ENCODE measurements at regions not wholly inside any gene's neighbourhood (a gene's known extent, or its start where the extent isn't known, plus 50 kb on each side); places are given as distances from the start of the nearest gene placed in this dataset.

DNA sequence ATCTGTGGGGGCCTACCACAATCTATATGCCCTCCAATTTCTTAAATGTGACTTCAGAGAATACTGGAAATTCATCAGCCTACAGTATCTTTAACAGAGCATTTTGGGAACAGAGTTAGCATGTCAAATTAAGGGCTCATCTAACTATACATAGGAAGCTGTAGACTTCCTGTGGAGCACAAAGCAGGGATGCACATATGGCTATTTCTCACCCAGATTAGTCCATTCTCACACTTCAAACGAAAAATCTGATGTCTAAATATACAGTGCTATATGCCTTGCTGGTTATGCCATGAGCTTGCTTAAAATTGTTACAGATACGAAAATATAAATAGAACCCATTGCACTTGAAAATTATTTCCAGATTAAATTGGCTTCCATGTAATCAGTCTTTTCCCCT is 1922.8 kb downstream of the MRPL39 start:
- TF ChIP-seq ZBTB21 (tag by site-specific recombination; IDR thresholded peaks at IDR 0.05) (no peak), CTCF (tag by site-specific recombination; IDR thresholded peaks at IDR 0.05) (no peak), ZBTB49 (tag by site-specific recombination; IDR thresholded peaks at IDR 0.05; ENCODE audit: low read depth) (no peak), ZNF311 (tag by site-specific recombination; IDR thresholded peaks at IDR 0.05; ENCODE audit: borderline replicate concordance) (no peak), ZNF555 (tag by site-specific recombination; conservative IDR thresholded peaks at IDR 0.05) (no peak), ZNF398 (tag by site-specific recombination; IDR thresholded peaks at IDR 0.05) (no peak), ZNF2 (tag by site-specific recombination; IDR thresholded peaks at IDR 0.05) (no peak), ZNF777 (tag by site-specific recombination; IDR thresholded peaks at IDR 0.05; ENCODE audit: borderline replicate concordance) (no peak), EGR2 (tag by site-specific recombination; IDR thresholded peaks at IDR 0.05; ENCODE audit: low read depth) (no peak), ZNF121 (tag by site-specific recombination; IDR thresholded peaks at IDR 0.05) (no peak)
- TF ChIP-seq, protein P1, sequence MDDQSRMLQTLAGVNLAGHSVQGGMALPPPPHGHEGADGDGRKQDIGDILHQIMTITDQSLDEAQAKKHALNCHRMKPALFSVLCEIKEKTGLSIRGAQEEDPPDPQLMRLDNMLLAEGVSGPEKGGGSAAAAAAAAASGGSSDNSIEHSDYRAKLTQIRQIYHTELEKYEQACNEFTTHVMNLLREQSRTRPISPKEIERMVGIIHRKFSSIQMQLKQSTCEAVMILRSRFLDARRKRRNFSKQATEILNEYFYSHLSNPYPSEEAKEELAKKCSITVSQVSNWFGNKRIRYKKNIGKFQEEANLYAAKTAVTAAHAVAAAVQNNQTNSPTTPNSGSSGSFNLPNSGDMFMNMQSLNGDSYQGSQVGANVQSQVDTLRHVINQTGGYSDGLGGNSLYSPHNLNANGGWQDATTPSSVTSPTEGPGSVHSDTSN (CRISPR knock-in tag; IDR thresholded peaks at IDR 0.05), result no peak
- TF ChIP-seq, protein P2, sequence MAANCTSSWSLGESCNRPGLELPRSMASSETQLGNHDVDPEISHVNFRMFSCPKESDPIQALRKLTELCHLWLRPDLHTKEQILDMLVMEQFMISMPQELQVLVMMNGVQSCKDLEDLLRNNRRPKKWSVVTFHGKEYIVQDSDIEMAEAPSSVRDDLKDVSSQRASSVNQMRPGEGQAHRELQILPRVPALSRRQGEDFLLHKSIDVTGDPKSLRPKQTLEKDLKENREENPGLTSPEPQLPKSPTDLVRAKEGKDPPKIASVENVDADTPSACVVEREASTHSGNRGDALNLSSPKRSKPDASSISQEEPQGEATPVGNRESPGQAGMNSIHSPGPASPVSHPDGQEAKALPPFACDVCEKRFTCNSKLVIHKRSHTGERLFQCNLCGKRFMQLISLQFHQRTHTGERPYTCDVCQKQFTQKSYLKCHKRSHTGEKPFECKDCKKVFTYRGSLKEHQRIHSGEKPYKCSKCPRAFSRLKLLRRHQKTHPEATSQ (tag by site-specific recombination; IDR thresholded peaks at IDR 0.05), result no peak

Measured in HEK293 (cell line).